Mesenchymal stem cell (in vitro differentiated cells and primary cell): ENCODE measurements at regions not wholly inside any gene's neighbourhood (a gene's known extent, or its start where the extent isn't known, plus 50 kb on each side); places are given as distances from the start of the nearest gene placed in this dataset.

ENCODE experiments used
- DNase-seq: peaks from one replicate; pipeline ENCODE4 v3.0.0-alpha.2; 2013
- H2AFZ ChIP-seq: one replicate; pipeline ENCODE4 v1.6.1; 2013; ENCODE audit warnings: low read depth, mild to moderate bottlenecking, control low read depth, inconsistent platforms, low read length, moderate library complexity
- H2AK5ac ChIP-seq: 2 replicates; pipeline ENCODE4 v1.6.1; 2013; ENCODE audit warnings: low read length, moderate library complexity, mild to moderate bottlenecking, inconsistent platforms; ENCODE audit not compliant: severe bottlenecking
- H2BK120ac ChIP-seq: one replicate; pipeline ENCODE4 v1.6.1; 2013; ENCODE audit warnings: low read depth, mild to moderate bottlenecking, inconsistent platforms, low read length, moderate library complexity
- H2BK12ac ChIP-seq, 2 experiments: one replicate each; pipeline ENCODE4 v1.6.1; 2013; ENCODE audit warnings: inconsistent platforms in 2 of 2, low read length in 2 of 2, mild to moderate bottlenecking in 2 of 2, moderate library complexity in 2 of 2, control low read depth in 1 of 2
- H2BK15ac ChIP-seq: one replicate; pipeline ENCODE4 v1.6.1; 2013; ENCODE audit warnings: mild to moderate bottlenecking, low read depth, inconsistent platforms; ENCODE audit not compliant: poor library complexity, severe bottlenecking
- H2BK5ac ChIP-seq: 2 replicates; pipeline ENCODE4 v1.6.1; 2013; ENCODE audit warnings: low read depth, mild to moderate bottlenecking, low read length, control low read depth, inconsistent platforms; ENCODE audit not compliant: poor library complexity, severe bottlenecking
- H3K14ac ChIP-seq, 2 experiments: one replicate each; pipeline ENCODE4 v1.6.1; 2013; ENCODE audit warnings: inconsistent platforms in 2 of 2, low read length in 2 of 2, control low read depth in 1 of 2, mild to moderate bottlenecking in 1 of 2, moderate library complexity in 1 of 2
- H3K18ac ChIP-seq, 2 experiments: one replicate each; pipeline ENCODE4 v1.6.1; 2013; ENCODE audit warnings: inconsistent platforms in 2 of 2, low read length in 2 of 2, control low read depth in 1 of 2, low read depth in 1 of 2, mild to moderate bottlenecking in 1 of 2
- H3K23ac ChIP-seq, 2 experiments: one replicate each; pipeline ENCODE4 v1.6.1; 2013; ENCODE audit warnings: inconsistent platforms in 2 of 2, low read length in 2 of 2, mild to moderate bottlenecking in 2 of 2, moderate library complexity in 2 of 2, control low read depth in 1 of 2
- H3K27ac ChIP-seq: 2 replicates; pipeline ENCODE4 v1.5.1; 2013; ENCODE audit warnings: mild to moderate bottlenecking, moderate library complexity, low read length, control low read depth, inconsistent platforms; ENCODE audit not compliant: poor library complexity, severe bottlenecking
- H3K27me3 ChIP-seq, 2 experiments: 2 replicates each; pipeline versions ENCODE4 v1.6.1 to v1.7.0; 2013; ENCODE audit warnings: low read length in 2 of 2, mild to moderate bottlenecking in 2 of 2, moderate library complexity in 2 of 2, control low read depth in 1 of 2, inconsistent platforms in 1 of 2; ENCODE audit not compliant: control insufficient read depth in 1 of 2, insufficient read depth in 1 of 2
- H3K36me3 ChIP-seq, 2 experiments: 2 replicates each; pipeline versions ENCODE4 v1.6.1 to v1.7.0; 2013; ENCODE audit warnings: low read length in 2 of 2, control low read depth in 1 of 2, inconsistent platforms in 1 of 2, low read depth in 1 of 2, mild to moderate bottlenecking in 1 of 2; ENCODE audit not compliant: insufficient read depth in 2 of 2, control insufficient read depth in 1 of 2
- H3K4ac ChIP-seq, 2 experiments: one replicate each; pipeline ENCODE4 v1.6.1; 2013; ENCODE audit warnings: inconsistent platforms in 2 of 2, low read length in 2 of 2, mild to moderate bottlenecking in 2 of 2, moderate library complexity in 2 of 2, control low read depth in 1 of 2, low read depth in 1 of 2
- H3K4me1 ChIP-seq: 2 replicates; pipeline ENCODE4 v1.6.1; 2013; ENCODE audit warnings: low read depth, low read length, control low read depth; ENCODE audit not compliant: control insufficient read depth, insufficient read depth
- H3K4me2 ChIP-seq: 2 replicates; pipeline ENCODE4 v1.6.1; 2013; ENCODE audit warnings: low read length, mild to moderate bottlenecking, inconsistent platforms; ENCODE audit not compliant: poor library complexity, severe bottlenecking
- H3K4me3 ChIP-seq, 2 experiments: 2 replicates each; pipeline versions ENCODE4 v1.5.1 to v1.7.0; 2013; ENCODE audit warnings: low read length in 2 of 2, mild to moderate bottlenecking in 2 of 2, control low read depth in 1 of 2, low read depth in 1 of 2; ENCODE audit not compliant: insufficient read depth in 1 of 2
- H3K79me1 ChIP-seq: replicated peaks from 2 replicates; pipeline ENCODE4 v1.6.1; 2013; ENCODE audit warnings: mild to moderate bottlenecking, control low read depth, low read length, inconsistent platforms; ENCODE audit not compliant: poor library complexity, severe bottlenecking
- H3K9ac ChIP-seq: 2 replicates; pipeline ENCODE4 v1.7.0; 2013; ENCODE audit warnings: mild to moderate bottlenecking, low read length, moderate library complexity
- H3K9me3 ChIP-seq: 2 replicates; pipeline ENCODE4 v1.7.0; 2013; ENCODE audit warnings: mild to moderate bottlenecking, low read length; ENCODE audit not compliant: control insufficient read depth
- H4K8ac ChIP-seq: one replicate; pipeline ENCODE4 v1.6.1; 2013; ENCODE audit warnings: inconsistent platforms, mild to moderate bottlenecking, low read length, moderate library complexity
- H4K91ac ChIP-seq: one replicate; pipeline ENCODE4 v1.6.1; 2013; ENCODE audit warnings: mild to moderate bottlenecking, low read length, inconsistent platforms
- WGBS: methylation state at CpG from one replicate; pipeline ENCODE4 v1.1.7; 2013; ENCODE audit warnings: mixed read lengths; 5-methylcytosine and 5-hydroxymethylcytosine counted together

DNA sequence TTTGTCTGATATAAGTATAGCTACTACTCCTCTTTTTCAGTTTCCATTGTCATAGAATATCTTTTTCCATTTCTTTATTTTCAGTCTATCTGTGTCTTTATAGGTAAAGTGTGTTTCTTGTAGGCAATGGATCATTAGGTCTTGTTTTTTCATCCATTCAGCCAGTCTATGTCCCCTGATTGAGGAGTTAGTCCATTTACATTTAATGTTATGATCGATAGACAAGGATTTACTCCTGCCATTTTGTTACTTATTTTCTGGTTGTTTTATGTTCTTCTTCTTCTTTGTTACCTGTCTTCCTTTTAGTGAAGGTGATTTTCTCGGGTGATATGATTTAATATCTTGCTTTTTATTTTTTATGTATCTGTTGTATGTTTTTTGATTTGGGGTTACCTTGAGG lies 169.0 kb downstream of the BARX1 start:
- Histone ChIP-seq H3K4me2 (no peak overlapping the region), H3K9me3 (peaks cover 35% of the 10 kb centered on the region), H3K36me3 (no peaks in the 10 kb centered on the region), H2AFZ (no peak overlapping the region), H2BK12ac (no peak overlapping the region), H3K18ac (no peak overlapping the region), H2AK5ac (no peak overlapping the region), H3K9ac (no peak overlapping the region), H2BK15ac (no peak overlapping the region), H3K23ac (no peak overlapping the region), H3K79me1 (no peaks in the 10 kb centered on the region), H3K14ac (no peak overlapping the region), H3K27me3 (no peaks in the 10 kb centered on the region), H3K4me1 (no peaks in the 10 kb centered on the region), H4K91ac (no peak overlapping the region), H2BK120ac (no peak overlapping the region), H3K4ac (no peak overlapping the region), H2BK5ac (no peak overlapping the region), H3K27ac (no peak overlapping the region), H3K4me3 (no peak overlapping the region), H4K8ac (no peak overlapping the region)
- DNase-seq = no peak
- WGBS = no CpG with 5 or more reads among the region's 2 CpGs

DNA sequence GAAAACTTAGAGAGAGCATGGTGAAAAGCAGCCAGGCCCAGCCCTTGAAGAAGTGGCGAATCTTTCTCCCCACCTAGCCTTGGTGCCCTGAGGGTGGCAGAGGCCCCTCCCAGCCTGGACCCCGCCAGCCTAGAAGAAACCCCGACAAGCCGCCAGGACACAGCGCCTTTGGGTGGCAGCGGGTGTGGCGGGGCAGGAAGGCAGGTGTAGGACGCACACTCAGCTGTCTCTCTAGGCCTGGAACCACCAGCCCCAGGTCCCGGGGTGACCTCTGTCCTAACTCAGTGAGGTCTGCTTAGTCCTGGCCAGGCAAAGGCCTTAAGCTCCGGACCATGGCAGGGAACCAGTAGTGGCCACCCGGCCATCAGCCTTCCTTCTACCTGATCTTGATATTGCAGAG lies 178.3 kb downstream of the BARX1 start:
- H3K14ac ChIP-seq = no peak overlapping the region
- no peak overlapping the region for H2AFZ ChIP-seq
- no peak for DNase-seq
- H3K27ac ChIP-seq = no peak overlapping the region
- H3K9me3 ChIP-seq = peaks cover 10% of the 10 kb centered on the region
- no peaks in the 10 kb centered on the region for H3K4me1 ChIP-seq
- no peak overlapping the region for H4K8ac ChIP-seq
- no peak overlapping the region for H3K23ac ChIP-seq
- H2BK12ac ChIP-seq = no peak overlapping the region
- H3K9ac ChIP-seq = no peak overlapping the region
- H4K91ac ChIP-seq = no peak overlapping the region
- no peak overlapping the region for H3K4me2 ChIP-seq
- 89% methylated on average over 11 of the region's 11 CpGs for WGBS
- H3K18ac ChIP-seq = no peak overlapping the region
- H2BK15ac ChIP-seq = no peak overlapping the region
- H3K4ac ChIP-seq = no peak overlapping the region
- no peaks in the 10 kb centered on the region for H3K79me1 ChIP-seq
- H2BK5ac ChIP-seq = no peak overlapping the region
- no peak overlapping the region for H2AK5ac ChIP-seq
- no peak overlapping the region for H2BK120ac ChIP-seq
- no peak overlapping the region for H3K4me3 ChIP-seq
- no peaks in the 10 kb centered on the region for H3K36me3 ChIP-seq
- no peaks in the 10 kb centered on the region for H3K27me3 ChIP-seq

DNA sequence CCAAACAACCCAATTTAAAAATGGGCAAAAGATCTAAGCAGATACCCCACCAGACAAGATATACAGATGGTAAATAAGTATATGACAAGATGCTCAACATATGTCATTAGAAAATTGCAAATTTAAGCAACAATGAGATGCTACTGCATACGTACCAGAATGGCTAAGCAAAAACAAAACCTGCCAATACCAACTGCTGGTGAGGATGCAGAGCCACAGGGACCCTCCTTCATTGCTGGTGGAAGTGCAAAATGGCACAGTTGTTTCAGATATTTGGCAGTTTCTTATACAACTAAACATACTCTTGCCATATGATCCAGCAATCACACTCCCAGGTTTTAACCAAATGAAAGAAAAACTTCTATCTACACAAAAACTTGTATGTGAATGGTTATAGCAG lies 178.9 kb downstream of the BARX1 start:
- H3K14ac ChIP-seq = no peak overlapping the region
- no peaks in the 10 kb centered on the region for H3K27me3 ChIP-seq
- H2BK15ac ChIP-seq = no peak overlapping the region
- H3K18ac ChIP-seq = no peak overlapping the region
- no peak overlapping the region for H2BK120ac ChIP-seq
- H3K9me3 ChIP-seq = peaks cover 15% of the 10 kb centered on the region
- no peak overlapping the region for H2BK5ac ChIP-seq
- no peak overlapping the region for H4K8ac ChIP-seq
- H3K27ac ChIP-seq = no peak overlapping the region
- WGBS = 57% methylated on average over 1 of the region's 1 CpG
- H3K23ac ChIP-seq = no peak overlapping the region
- no peak overlapping the region for H2BK12ac ChIP-seq
- H3K79me1 ChIP-seq = no peaks in the 10 kb centered on the region
- H3K4me3 ChIP-seq = no peak overlapping the region
- no peak overlapping the region for H3K4ac ChIP-seq
- H3K4me2 ChIP-seq = no peak overlapping the region
- no peak overlapping the region for H2AK5ac ChIP-seq
- no peak overlapping the region for H3K9ac ChIP-seq
- no peak overlapping the region for H2AFZ ChIP-seq
- DNase-seq = no peak
- H3K4me1 ChIP-seq = no peaks in the 10 kb centered on the region
- no peaks in the 10 kb centered on the region for H3K36me3 ChIP-seq
- H4K91ac ChIP-seq = no peak overlapping the region

DNA sequence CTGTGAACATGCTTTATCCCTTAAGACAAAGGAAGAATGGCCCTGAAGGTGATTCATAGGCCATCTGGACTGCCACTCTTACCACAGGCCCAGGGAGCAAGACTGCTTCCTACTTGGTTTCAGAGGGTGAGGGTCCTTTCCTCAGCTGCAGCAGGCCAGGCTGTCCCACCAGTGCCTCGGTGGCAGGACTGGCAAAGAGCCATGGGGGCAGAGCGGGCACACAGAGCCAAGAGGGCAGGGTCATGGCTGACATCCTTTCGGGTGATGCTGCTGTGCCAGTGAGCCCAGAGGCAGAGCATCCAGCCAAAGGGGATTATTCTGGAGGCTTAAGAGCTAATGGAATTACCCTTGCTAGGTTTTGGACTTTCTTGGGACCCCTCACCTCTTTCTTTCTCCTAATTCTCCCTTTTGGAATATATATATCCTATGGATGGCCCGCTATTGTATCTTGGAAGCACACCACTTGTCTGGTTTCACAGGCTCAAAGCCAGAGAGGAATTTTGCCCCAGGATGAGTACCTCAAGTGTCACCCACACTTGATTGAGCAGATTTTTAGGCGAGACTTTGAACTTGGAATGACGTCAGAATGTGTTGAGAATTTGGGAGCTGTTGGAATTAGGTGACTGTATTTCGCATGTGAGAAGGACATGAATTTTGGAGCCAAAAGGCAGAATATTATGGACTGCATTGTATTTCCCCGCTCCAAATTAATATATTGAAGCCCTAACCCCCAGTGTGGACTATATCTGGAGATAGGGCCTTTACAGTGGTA lies 180.6 kb downstream of the BARX1 start:
- no peak overlapping the region for H2BK15ac ChIP-seq
- H4K91ac ChIP-seq = no peak overlapping the region
- no peak overlapping the region for H2BK120ac ChIP-seq
- H3K14ac ChIP-seq = no peak overlapping the region
- no peak overlapping the region for H3K23ac ChIP-seq
- H3K79me1 ChIP-seq = no peaks in the 10 kb centered on the region
- no peak overlapping the region for H2BK12ac ChIP-seq
- H2BK5ac ChIP-seq = no peak overlapping the region
- no peak overlapping the region for H3K4ac ChIP-seq
- no peak overlapping the region for H4K8ac ChIP-seq
- H2AFZ ChIP-seq = no peak overlapping the region
- no peaks in the 10 kb centered on the region for H3K36me3 ChIP-seq
- H3K9me3 ChIP-seq = peaks cover 15% of the 10 kb centered on the region
- H3K18ac ChIP-seq = no peak overlapping the region
- H3K4me3 ChIP-seq = no peak overlapping the region
- H3K9ac ChIP-seq = no peak overlapping the region
- H3K4me2 ChIP-seq = no peak overlapping the region
- no peaks in the 10 kb centered on the region for H3K27me3 ChIP-seq
- 86% methylated on average over 7 of the region's 8 CpGs for WGBS
- H2AK5ac ChIP-seq = no peak overlapping the region
- no peak for DNase-seq
- no peak overlapping the region for H3K27ac ChIP-seq
- H3K4me1 ChIP-seq = no peaks in the 10 kb centered on the region
